Stimulated activated CD8-positive, alpha-beta memory T cell treated with anti-CD3 and anti-CD28 coated beads, Interleukin-7, amount 100 ng/mL, for 4 hours (primary cell): ENCODE measurements at regions not wholly inside any gene's neighbourhood (a gene's known extent, or its start where the extent isn't known, plus 50 kb on each side); places are given as distances from the start of the nearest gene placed in this dataset.

Experiments
- DNase-seq, 2 donors: peaks; one replicate each; pipeline ENCODE4 v3.0.0-alpha.2; 2020; ENCODE audit warnings: low read depth in 2 of 2

GRCh38 chr15:47364230-47365141, 352.8 kb upstream of the SEMA6D start:
- DNase-seq, result no peak

DNA sequence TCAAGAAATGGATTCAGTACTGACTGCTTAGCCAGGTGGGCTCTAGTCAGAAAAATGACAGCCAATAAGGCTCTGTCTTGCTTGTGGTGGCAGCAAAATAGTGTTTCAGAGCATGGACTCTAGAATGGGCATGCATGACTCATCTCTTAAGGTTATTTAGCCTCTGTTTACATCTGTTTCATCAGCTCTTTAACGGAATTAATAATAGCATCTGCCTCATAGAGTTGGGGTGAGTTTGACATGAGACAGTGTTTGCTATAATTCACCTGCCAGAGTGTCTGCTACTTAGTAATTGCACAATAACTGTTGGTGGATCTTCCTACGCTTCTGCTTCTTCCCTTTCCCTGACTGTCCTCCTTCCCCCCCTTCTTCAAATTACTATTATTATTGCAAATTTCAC, 350.4 kb upstream of the SEMA6D start:
- DNase-seq, result no peak

DNA sequence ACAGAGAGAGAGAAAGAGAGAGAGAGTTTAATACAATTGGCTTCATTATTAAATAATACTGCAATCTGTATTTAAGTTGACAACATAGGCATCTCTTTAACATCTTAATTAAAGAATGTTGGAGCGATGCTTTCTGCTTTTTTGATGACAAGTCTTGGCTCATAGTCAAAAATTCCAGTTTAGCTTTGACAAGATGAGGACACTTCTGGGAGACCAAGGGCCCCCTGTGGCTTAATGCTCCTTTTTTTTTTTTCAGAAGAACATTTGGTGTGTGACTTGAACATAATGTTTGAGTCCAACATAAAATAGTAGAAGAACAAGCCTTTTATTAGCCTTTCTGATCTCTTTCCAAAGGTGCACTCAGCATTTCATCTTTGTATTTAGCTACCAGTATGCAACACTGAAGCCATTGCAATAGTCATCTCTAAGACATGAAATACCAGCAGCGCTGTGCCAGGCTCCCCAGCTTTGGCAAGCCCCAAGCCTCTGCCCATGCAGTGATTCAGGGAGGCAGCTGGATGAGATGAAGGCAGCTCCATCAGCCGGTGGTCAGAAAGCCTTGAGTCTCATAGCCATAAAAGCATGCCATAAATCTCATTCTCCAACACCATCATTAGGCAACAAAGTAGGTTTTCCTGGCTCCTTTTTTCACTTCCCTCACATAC, 349.4 kb upstream of the SEMA6D start:
- DNase-seq, result no peak

DNA sequence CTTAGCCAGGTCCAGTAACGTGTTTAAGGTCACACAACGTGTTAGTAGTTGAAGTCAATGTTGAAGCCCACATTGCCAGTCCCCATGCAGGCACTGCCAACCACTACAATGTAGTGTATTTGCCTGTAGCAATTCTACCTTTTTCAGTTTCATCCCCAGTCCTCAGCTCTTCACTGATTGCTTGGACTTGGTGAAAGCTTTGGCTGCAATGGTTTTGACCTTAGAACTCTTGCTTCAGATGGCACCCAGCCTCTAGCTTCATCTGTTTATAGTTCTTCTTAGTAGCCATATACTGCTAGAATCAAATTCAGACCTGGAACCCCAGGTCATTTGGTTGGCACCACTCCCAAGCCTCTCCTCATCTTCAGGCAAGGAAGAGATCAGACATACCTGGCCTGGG, 345.4 kb upstream of the SEMA6D start:
- no peak for DNase-seq

- DNase-seq, result no peak
These were observed 343.1 kb upstream of the SEMA6D start for GRCh38 chr15:47374222-47374621.

DNA sequence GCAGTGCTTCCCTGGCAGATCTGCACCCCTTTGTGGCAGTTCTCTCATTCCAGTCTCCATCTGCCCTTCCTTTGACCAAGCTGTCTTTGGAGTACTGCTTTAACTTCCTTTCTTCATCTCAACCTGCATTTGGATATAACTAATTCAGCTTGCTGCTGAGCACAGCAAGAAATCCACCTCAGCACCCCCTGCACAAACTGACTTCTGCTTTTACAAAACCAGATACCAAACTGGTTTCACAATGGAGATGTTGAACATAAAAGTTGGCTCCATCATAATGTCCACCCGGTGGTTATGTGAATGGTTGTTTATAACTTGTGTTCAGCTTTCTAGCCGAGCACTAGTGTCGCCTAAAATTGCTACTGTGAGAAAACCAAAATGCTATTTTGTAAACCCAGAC, 341.1 kb upstream of the SEMA6D start:
- no peak for DNase-seq

DNA sequence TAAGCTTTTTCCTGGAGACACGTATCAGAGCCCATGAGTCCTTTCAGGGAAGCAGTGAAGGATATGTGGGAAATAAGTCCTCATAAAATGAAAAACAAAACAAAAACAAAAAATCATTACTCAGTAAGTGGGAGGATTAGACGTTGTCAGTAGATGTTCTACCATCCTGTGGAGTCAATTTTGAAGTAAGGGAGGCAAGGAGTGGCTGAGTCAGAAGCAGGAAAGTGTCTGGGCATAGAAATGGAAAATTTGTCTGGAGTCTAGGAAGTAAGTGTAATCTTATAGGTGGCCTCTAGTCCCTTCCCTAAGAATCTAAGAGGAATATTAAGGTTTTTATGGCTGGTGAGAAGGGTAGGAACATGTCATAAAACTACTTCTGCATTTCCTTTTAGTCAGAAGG, 339.8 kb upstream of the SEMA6D start:
- no peak for DNase-seq

DNA sequence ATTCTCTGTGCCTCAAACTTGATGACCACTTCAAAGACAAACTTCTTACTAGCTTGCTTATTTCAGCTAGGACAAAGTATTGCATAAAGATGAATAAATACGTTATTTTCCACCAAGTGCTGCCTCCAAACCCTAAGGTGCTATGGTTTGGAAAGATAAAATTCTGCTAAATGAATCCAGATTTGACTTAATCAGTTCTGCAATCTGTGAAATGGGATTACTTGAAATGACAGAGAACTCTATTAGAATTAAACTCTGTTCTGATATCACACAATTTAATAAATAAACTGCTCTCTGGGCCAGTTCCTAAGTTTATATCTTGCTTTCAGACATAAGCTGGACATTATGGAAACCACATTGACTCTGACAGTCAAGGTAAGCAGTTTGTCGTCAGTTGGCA, 338.8 kb upstream of the SEMA6D start:
- no peak for DNase-seq

- DNase-seq, result no peak
These were observed 334.2 kb upstream of the SEMA6D start for GRCh38 chr15:47383102-47383501.

DNA sequence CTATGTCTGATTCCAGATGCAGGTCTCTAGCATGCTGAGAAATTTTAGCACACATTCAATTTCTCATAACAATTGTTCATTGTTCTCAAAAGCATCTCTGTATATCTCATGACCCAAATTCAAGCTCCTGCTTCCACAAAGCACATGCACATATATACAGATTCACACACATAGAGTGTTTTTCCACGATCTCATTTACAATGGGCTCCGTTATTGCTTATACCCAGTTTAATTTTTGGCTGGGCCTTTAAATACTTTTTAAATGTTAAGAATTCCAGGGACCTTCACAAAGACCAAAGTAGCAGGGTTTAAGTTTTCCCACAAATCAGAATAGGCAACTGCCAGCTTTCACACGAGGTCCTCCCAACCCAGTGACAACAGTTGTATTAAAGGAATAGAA, 333.5 kb upstream of the SEMA6D start:
- no peak for DNase-seq

DNA sequence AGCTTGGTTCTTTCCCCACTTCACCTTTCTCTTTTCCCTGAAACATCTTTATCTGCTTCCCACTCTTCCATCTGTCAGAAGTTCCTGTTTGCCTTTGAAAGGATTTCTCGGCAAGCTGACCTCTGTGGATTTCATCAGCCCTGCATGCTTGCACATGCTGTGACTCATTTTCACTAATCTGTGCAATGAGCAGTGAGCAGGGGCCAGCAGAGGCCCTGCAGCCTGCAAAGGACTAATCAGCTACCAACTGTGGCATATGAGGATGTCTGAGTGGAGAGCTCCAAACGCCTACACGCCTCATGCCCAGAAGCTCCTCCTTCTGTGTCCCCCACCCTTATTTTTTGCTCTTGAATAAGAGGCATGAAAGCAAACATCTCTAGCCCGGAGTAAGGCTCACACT, 333.0 kb upstream of the SEMA6D start:
- no peak for DNase-seq

DNA sequence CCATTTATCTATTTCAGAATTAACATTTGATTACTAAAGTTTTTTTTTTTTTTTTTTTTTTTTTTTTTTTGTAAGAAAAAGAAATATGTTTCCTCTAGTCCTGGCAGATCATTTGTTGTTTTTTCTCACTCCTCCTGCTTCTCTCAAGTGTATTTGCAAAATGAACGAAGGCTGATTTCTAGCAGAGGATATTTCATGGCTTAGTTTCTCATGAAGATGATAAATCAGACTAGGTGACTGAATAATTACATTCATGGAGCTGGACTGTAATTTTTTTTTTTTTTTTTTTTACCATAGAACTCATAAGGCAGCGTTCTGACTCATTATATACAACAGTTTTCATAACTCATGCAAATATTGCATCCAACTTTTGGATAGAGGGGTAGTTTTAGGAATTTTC, 332.5 kb upstream of the SEMA6D start:
- DNase-seq, result no peak

- DNase-seq, result no peak
These were observed 330.8 kb upstream of the SEMA6D start for GRCh38 chr15:47386459-47386858.

- DNase-seq, result no peak
These were observed 329.0 kb upstream of the SEMA6D start for GRCh38 chr15:47388299-47388698.

- DNase-seq, result no peak
These were observed 327.0 kb upstream of the SEMA6D start for GRCh38 chr15:47390208-47390765.

DNA sequence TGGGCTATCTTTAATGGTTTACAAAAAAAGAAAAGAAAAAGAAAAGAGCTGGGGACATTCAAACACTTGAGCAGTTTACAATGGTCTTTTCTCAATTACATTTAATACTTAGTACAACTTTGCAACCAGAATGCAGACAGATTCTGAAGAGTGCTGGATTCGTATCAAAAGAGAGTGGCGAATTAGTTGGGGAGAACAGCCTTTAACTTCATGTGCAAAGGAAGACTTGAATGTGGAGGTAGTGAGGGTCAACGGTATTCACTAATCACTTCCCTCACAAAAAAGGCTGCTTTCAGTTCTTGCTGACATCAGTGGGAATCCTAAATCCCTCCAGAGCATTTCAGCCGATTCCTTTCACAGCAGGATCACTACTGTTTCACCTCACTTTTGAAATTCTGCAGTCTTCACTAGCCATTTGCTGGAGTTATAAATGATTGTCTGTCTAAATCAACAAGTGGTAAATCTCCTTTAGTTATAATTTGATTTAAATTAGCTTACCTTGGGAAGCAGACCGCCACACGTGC, 323.0 kb upstream of the SEMA6D start:
- DNase-seq, result no peak

DNA sequence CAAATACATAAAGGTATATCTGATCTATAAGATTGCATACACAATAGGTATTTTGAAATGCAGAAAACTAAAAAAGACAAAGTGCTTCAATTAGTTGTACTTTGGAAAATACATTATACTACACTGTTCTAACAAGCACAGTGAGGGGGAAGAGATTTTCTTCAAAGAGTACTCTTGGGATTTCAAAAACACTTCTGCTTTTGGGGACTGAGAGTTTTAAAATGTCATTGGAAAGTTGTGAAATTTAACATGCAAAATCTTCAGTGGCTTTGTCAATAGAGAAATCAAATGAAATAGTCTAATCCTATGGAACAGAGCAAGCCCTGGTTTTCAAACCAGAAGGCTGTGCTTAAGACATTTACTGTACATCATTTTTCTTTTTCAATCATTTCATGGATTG, 322.2 kb upstream of the SEMA6D start:
- no peak for DNase-seq

GRCh38 chr15:47397655-47398054, 319.6 kb upstream of the SEMA6D start:
- no peak for DNase-seq

DNA sequence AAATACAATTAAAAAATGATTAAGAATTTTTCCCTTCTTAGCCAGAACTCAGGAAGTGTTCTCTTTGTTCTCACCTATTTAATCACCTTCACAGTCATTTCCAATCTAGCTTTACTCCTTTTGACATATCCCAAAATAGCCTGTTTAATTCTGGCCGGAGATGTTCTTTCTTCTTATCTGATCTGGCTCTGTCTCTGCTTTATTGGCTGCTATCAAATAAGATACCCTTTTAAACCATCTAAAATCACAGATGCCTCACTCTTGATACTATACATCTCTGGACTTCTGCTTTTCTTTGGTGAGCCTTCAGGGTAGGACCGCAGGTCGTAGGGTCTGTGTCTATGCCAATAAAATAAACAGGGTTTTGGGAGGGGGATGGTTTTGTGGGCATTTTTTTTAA, 319.2 kb upstream of the SEMA6D start:
- DNase-seq, result no peak

DNA sequence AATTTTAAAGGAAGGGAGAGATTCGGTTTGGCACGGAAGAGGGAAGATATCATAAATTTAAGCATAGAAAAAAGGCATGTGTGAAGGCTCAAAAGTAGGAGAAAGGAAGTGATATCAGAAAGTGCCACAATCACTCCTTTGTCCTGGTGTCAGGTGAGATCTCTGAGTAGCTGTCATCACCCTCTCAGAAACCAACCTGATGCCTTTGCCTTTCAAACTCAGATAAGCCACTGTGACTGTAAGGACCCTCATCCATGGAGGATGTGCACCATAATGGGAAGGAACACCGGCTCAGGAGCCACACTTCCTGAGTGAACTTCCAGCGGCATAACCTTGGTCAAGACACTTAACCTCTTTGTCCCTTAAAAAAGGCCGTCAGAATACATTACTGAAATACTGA, 318.7 kb upstream of the SEMA6D start:
- DNase-seq, result no peak

DNA sequence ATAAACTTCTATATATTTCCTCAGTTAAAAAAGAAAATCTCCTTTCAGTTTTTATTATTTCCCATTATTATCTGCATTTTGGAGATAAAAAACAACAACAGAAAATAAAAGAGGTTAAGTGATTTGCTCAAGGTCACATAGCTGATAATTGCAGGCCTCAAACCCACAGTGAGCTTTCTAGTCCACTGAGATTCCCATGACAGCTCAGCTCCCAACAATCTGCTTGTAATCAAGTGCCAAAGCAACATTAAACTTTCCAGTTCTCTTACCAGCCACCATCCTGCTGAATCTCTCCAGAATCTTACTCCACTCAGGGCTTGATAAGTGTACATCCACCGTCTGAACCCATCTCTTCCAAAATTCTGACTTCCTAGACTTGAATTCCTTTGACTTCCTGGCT, 318.2 kb upstream of the SEMA6D start:
- no peak for DNase-seq

- no peak for DNase-seq
These were observed 316.7 kb upstream of the SEMA6D start for GRCh38 chr15:47400603-47401002.

DNA sequence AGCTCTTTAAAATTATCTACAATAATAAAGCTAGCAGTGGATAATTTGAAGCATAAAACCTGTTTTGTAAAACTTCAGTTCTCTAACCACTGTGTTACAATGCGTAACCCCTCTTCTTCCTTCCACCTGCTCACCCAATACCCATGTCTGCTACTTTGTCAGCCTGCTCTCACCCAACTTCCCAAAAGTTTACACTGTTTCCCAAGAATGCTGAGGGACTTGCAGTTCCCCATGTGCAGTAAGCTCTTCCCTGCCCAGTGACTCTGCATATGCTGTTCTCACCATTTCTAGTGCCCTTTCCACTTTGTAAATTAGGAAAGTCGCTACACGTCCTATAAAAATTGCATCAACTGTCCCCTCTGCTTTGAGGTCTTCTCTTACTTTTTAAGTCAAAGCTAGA, 315.9 kb upstream of the SEMA6D start:
- DNase-seq, result no peak
